Thyroid gland (tissue), 4 donors: ENCODE measurements at regions not wholly inside any gene's neighbourhood (a gene's known extent, or its start where the extent isn't known, plus 50 kb on each side); places are given as distances from the start of the nearest gene placed in this dataset.
A peak's percentile ranks its signal among the peaks of the same experiment; 100 is the strongest.

Experiments
- DNase-seq, 2 donors: peaks; one replicate each; pipeline ENCODE4 v3.0.0-alpha.2; 2019
- H3K27ac ChIP-seq, 3 donors: fragments of 200-600 bp; sonication (generic); 1 replicate in 2 of 3; 2 replicates in 1 of 3; pipeline ENCODE4 v1.5.1; 2016 to 2019; ENCODE audit warnings: mild to moderate bottlenecking in 1 of 3, moderate library complexity in 1 of 3
- H3K27me3 ChIP-seq: fragments of 200-600 bp; sonication (generic); one replicate; pipeline ENCODE4 v1.5.1; 2019
- H3K36me3 ChIP-seq, 2 donors: fragments of 200-600 bp; sonication (generic); one replicate each; pipeline ENCODE4 v1.5.1; 2016 to 2019
- H3K4me1 ChIP-seq, 2 donors: fragments of 200-600 bp; sonication (generic); one replicate each; pipeline ENCODE4 v1.5.1; 2017 to 2019
- H3K4me3 ChIP-seq, 3 donors: fragments of 200-600 bp; sonication (generic); replicated peaks in 1 of 3; 1 replicate in 2 of 3; 2 replicates in 1 of 3; pipeline ENCODE4 v1.5.1; 2016; ENCODE audit warnings: mild to moderate bottlenecking in 1 of 3
- H3K9me3 ChIP-seq: fragments of 200-600 bp; sonication (generic); one replicate; pipeline ENCODE4 v1.5.1; 2017
- POLR2A ChIP-seq, 2 donors: fragments of 450-650 bp; IDR thresholded peaks; one replicate each; pipeline ENCODE4 v1.6.1; 2017; ENCODE audit warnings: antibody characterized with exemption in 2 of 2, mild to moderate bottlenecking in 2 of 2, moderate library complexity in 1 of 2
- WGBS, 2 donors: methylation state at CpG; one replicate each; pipeline ENCODE4 v1.1.5; 2017; 5-methylcytosine and 5-hydroxymethylcytosine counted together
- intact Hi-C: fragments of 100-400 bp; cut with DNase I; formaldehyde crosslinking; loops from one replicate; pipeline ENCODE4 v1.15.1; 2023
- TF ChIP-seq, protein P1 (sequence below), 6 experiments: fragments of 200-600 bp in 3 of 6; fragments of 450-650 bp in 3 of 6; sonication (generic) in 3 of 6; IDR thresholded peaks; one replicate each; pipeline ENCODE4 v1.5.1; 2016 to 2019; ENCODE audit warnings: antibody characterized with exemption in 6 of 6, mild to moderate bottlenecking in 2 of 6, inconsistent platforms in 1 of 6, moderate library complexity in 1 of 6

DNA sequence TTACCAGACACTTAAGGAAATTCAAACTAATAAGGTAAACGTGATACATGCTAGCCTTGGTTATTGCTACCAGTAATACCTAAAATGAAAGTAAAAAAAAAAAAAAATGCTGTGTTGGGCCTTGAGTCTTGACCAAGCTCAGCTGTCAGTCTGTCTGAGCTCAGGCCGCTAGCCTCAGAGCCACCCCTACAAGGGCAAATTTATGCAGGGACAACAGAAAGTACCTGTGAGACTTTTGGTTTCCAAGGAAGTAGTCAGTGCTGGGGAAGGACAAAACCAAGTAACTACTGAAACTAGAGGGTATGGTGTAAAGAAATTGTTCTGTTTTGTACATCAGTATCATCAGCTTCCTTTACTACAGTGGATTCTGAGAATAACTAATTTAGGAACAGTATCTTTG is 134.3 kb upstream of the SLITRK5 start:
- intact Hi-C loops = no loop called here
- DNase-seq = no peak
- TF ChIP-seq POLR2A (IDR thresholded peaks at IDR 0.05) = no peak
- TF ChIP-seq, protein P1, sequence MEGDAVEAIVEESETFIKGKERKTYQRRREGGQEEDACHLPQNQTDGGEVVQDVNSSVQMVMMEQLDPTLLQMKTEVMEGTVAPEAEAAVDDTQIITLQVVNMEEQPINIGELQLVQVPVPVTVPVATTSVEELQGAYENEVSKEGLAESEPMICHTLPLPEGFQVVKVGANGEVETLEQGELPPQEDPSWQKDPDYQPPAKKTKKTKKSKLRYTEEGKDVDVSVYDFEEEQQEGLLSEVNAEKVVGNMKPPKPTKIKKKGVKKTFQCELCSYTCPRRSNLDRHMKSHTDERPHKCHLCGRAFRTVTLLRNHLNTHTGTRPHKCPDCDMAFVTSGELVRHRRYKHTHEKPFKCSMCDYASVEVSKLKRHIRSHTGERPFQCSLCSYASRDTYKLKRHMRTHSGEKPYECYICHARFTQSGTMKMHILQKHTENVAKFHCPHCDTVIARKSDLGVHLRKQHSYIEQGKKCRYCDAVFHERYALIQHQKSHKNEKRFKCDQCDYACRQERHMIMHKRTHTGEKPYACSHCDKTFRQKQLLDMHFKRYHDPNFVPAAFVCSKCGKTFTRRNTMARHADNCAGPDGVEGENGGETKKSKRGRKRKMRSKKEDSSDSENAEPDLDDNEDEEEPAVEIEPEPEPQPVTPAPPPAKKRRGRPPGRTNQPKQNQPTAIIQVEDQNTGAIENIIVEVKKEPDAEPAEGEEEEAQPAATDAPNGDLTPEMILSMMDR (IDR thresholded peaks at IDR 0.05) = no peak
- WGBS, 2 donors = 82 to 86% methylated on average over 2 of the region's 2 CpGs
- Histone ChIP-seq H3K9me3 (no peaks in the 10 kb centered on the region), H3K27ac (no peak overlapping the region), H3K36me3 (no peaks in the 10 kb centered on the region), H3K4me3 (no peak overlapping the region), H3K27me3 (no peaks in the 10 kb centered on the region), H3K4me1 (no peaks in the 10 kb centered on the region)

DNA sequence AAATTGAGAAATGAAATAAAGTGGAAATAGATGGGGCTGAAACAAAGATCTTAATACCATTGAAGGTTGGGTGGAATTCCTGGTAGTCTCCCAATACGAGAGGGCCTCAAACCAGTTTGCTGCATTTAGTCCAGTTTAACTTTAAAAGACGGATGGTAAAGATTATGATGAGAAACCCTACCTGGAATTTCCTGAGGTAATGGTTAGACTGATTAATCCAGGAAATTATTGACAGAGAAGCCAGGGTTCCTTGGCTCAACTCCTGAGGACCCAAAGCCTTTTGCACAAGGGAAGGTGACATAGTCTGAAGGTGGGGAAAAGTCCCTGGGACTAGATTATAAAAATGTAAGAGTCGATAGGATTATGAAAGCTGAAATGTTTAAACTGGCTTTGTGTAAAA is 133.2 kb upstream of the SLITRK5 start:
- no peaks in the 10 kb centered on the region for H3K27me3 ChIP-seq
- H3K27ac ChIP-seq = no peak overlapping the region
- 88 to 91% methylated on average over 3 of the region's 3 CpGs for WGBS, 2 donors
- no peak overlapping the region for H3K4me3 ChIP-seq
- DNase-seq = no peak
- H3K4me1 ChIP-seq = no peaks in the 10 kb centered on the region
- TF ChIP-seq, protein P1 (IDR thresholded peaks at IDR 0.05) = no peak
- TF ChIP-seq POLR2A (IDR thresholded peaks at IDR 0.05) = no peak
- intact Hi-C loops = no loop called here
- H3K36me3 ChIP-seq = no peaks in the 10 kb centered on the region
- no peaks in the 10 kb centered on the region for H3K9me3 ChIP-seq

DNA sequence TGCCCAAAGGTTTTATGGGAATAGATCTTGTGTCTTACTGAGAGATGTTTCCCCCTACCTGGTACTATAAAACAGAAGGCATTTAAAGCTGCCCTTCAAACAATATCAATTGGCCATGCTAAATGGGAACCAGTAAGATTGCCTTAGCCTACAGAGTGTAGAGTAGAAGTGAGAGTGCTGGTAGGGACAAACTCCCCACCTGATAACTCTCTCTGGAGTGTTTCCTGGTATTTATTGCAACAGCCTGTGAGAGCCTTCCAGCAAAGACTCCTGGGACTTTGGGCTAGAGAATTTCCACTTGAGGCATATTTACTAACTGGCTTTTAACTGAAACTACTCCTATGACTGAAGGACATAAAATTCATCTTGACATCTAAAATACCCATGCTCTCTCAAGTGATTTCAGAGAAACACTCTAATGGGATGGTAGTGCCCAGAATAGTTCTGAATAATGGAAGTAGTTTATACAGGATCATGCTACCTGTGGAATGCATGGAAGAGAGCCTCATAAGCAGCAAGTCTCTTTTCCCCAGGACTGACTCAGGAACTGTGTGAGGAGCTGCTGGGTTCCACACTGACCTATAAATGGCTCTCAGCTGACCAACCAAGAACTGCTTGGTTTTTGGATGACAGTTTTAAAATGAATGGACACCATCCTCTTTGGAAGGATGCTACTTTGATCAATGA is 132.7 kb upstream of the SLITRK5 start:
- peak in 1 of 2 donors; percentile 11 for DNase-seq

DNA sequence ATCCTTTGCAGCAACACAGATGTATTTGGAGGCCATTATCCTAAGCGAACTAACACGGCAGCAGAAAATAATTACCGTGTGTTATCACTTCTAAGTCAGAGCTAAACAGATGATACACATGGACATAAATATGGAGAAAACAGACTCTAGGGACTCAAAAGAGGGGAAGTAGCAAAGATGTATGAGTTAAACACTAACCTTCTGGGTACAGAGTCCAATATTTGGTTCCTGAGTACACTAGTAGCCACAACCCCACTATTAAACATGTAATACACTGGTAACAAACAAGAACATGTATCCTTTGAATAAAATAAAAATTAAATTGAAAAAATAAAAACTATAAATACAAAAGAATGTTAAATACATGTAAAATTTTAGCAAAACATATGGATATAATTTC is 118.0 kb upstream of the SLITRK5 start:
- H3K36me3 ChIP-seq = no peaks in the 10 kb centered on the region
- H3K4me1 ChIP-seq = no peaks in the 10 kb centered on the region
- WGBS, 2 donors = 88 to 89% methylated on average over 3 of the region's 3 CpGs
- no peaks in the 10 kb centered on the region for H3K27me3 ChIP-seq
- TF ChIP-seq, protein P1 (IDR thresholded peaks at IDR 0.05) = no peak
- no peak for TF ChIP-seq POLR2A (IDR thresholded peaks at IDR 0.05)
- no peak overlapping the region for H3K27ac ChIP-seq
- no peaks in the 10 kb centered on the region for H3K9me3 ChIP-seq
- intact Hi-C loops = no loop called here
- H3K4me3 ChIP-seq = no peak overlapping the region
- DNase-seq = no peak

More for the DNA sequence above, 132.7 kb upstream of the SLITRK5 start:
- no peak overlapping the region for H3K27ac ChIP-seq
- H3K36me3 ChIP-seq = no peaks in the 10 kb centered on the region
- intact Hi-C loops = no loop called here
- TF ChIP-seq, protein P1 (IDR thresholded peaks at IDR 0.05) = no peak
- no peak for TF ChIP-seq POLR2A (IDR thresholded peaks at IDR 0.05)
- no peaks in the 10 kb centered on the region for H3K9me3 ChIP-seq
- no peak overlapping the region for H3K4me3 ChIP-seq
- H3K27me3 ChIP-seq = no peaks in the 10 kb centered on the region
- no peaks in the 10 kb centered on the region for H3K4me1 ChIP-seq

DNA sequence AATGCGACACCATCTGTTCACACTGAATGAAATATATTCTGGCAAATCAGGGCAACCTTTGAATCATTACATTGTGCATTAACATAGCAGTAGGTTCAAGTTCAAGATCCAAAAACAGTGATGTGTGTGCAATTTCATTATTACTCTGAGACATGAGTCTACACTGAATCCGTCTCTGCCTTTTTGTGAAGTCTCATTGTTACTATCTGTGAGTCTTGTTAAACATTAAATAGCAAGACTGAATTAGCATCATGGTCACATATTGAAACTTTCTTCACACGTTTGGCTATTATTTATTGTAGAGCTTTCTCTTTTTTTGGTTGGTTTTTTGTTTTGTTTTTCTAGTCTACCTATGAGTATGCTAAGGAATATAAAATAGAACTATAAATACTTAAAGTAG is 117.1 kb upstream of the SLITRK5 start:
- no peak for TF ChIP-seq POLR2A (IDR thresholded peaks at IDR 0.05)
- TF ChIP-seq, protein P1 (IDR thresholded peaks at IDR 0.05) = no peak
- no peaks in the 10 kb centered on the region for H3K27me3 ChIP-seq
- H3K36me3 ChIP-seq = no peaks in the 10 kb centered on the region
- H3K9me3 ChIP-seq = no peaks in the 10 kb centered on the region
- WGBS, 2 donors = 83 to 88% methylated on average over 3 of the region's 3 CpGs
- H3K4me1 ChIP-seq = no peaks in the 10 kb centered on the region
- H3K27ac ChIP-seq = no peak overlapping the region
- no peak for DNase-seq
- intact Hi-C loops = no loop called here
- no peak overlapping the region for H3K4me3 ChIP-seq
